Stimulated activated CD8-positive, alpha-beta memory T cell treated with anti-CD3 and anti-CD28 coated beads, Interleukin-12 subunit alpha, Interleukin-12 subunit beta, amount 100 ng/mL, for 1 hour (primary cell): ENCODE measurements at regions not wholly inside any gene's neighbourhood (a gene's known extent, or its start where the extent isn't known, plus 50 kb on each side); places are given as distances from the start of the nearest gene placed in this dataset.
"Not testable (repeated sequence)": the region's sequence is repeated elsewhere in the genome, so short reads cannot be mapped to it uniquely, and the experiment has no call there.

Experiments used
- DNase-seq: peaks from one replicate; pipeline ENCODE4 v3.0.0-alpha.2; 2020; ENCODE audit warnings: low read depth

- no peak for DNase-seq
Measured at GRCh38 chr3:72276806-72277205, 491.9 kb upstream of the PROK2 start.

- DNase-seq, result no peak
Measured at GRCh38 chr3:72275331-72275751, 490.4 kb upstream of the PROK2 start.

GRCh38 chr3:72274493-72275330, 489.8 kb upstream of the PROK2 start:
- no peak for DNase-seq

- DNase-seq, result no peak
Measured at GRCh38 chr3:72273615-72274014, 488.7 kb upstream of the PROK2 start.

GRCh38 chr3:72272356-72272755, 487.4 kb upstream of the PROK2 start:
- no peak for DNase-seq

- DNase-seq, result no peak
Measured at GRCh38 chr3:72271923-72272322, 487.0 kb upstream of the PROK2 start.

- no peak for DNase-seq
Measured at GRCh38 chr3:72271216-72271615, 486.3 kb upstream of the PROK2 start.

GRCh38 chr3:72270730-72271129, 485.8 kb upstream of the PROK2 start:
- no peak for DNase-seq

GRCh38 chr3:72270072-72270681, 485.2 kb upstream of the PROK2 start:
- no peak for DNase-seq

- no peak for DNase-seq
Measured at GRCh38 chr3:72269475-72269874, 484.5 kb upstream of the PROK2 start.

GRCh38 chr3:72266921-72267524, 482.1 kb upstream of the PROK2 start:
- not testable (repeated sequence) for DNase-seq

GRCh38 chr3:72266016-72266370, 481.0 kb upstream of the PROK2 start:
- no peak for DNase-seq

GRCh38 chr3:72265256-72266015, 480.5 kb upstream of the PROK2 start:
- no peak for DNase-seq

- no peak for DNase-seq
Measured at GRCh38 chr3:72263223-72263990, 478.5 kb upstream of the PROK2 start.

- no peak for DNase-seq
Measured at GRCh38 chr3:72262736-72263135, 477.8 kb upstream of the PROK2 start.

- DNase-seq, result no peak
Measured at GRCh38 chr3:72261566-72262564, 476.9 kb upstream of the PROK2 start.

- no peak for DNase-seq
Measured at GRCh38 chr3:72260588-72260910, 475.6 kb upstream of the PROK2 start.

- DNase-seq, result no peak
Measured at GRCh38 chr3:72259755-72260587, 475.0 kb upstream of the PROK2 start.

- no peak for DNase-seq
Measured at GRCh38 chr3:72258361-72259141, 473.6 kb upstream of the PROK2 start.
